SK-N-SH (cell line): ENCODE measurements at regions not wholly inside any gene's neighbourhood (a gene's known extent, or its start where the extent isn't known, plus 50 kb on each side); places are given as distances from the start of the nearest gene placed in this dataset.

ENCODE experiments used
- CTCF ChIA-PET: fragments of 300-600, 350-600 bp; formaldehyde crosslinking; extraction: SDS; loops from one replicate; lab custom pipeline; 2021; lab: Yijun Ruan, JAX
- POLR2A ChIA-PET: fragments of 350-600 bp; sonication (Branson Sonifier 250); formaldehyde crosslinking; extraction: SDS; loops from one replicate; lab custom pipeline; 2020; ENCODE audit warnings: antibody characterized with exemption, inconsistent platforms; lab: Yijun Ruan, JAX
- DNase-seq: peaks from one replicate; pipeline ENCODE4 v3.0.0; 2012
- H2AFZ ChIP-seq: fragments of 200-600 bp; sonication (generic); 2 replicates; pipeline ENCODE4 v1.8.1; 2016; ENCODE audit warnings: antibody characterized with exemption, mild to moderate bottlenecking, low read depth
- H3F3A ChIP-seq: fragments of 200-600 bp; sonication (generic); replicated peaks from 2 replicates; pipeline ENCODE3; 2016; ENCODE audit warnings: antibody characterized with exemption, mild to moderate bottlenecking; ENCODE audit not compliant: insufficient read depth
- H3K27ac ChIP-seq, 2 experiments: fragments of 200-500 bp in 1 of 2; fragments of 200-600 bp in 1 of 2; sonication (Bioruptor generic) in 1 of 2; sonication (generic), shearing (Covaris generic) in 1 of 2; 2 replicates each; pipeline versions ENCODE4 v1.5.1 to v1.6.1; 2014 to 2016; ENCODE audit warnings: low read depth in 2 of 2, inconsistent platforms in 1 of 2, low read length in 1 of 2, mild to moderate bottlenecking in 1 of 2, mixed read lengths in 1 of 2
- H3K27me3 ChIP-seq: fragments of 200-600 bp; sonication (generic), shearing (Covaris generic); 2 replicates; pipeline ENCODE4 v1.6.1; 2016; ENCODE audit warnings: mixed run types; ENCODE audit not compliant: insufficient read depth
- H3K36me3 ChIP-seq, 2 experiments: fragments of 200-500 bp in 1 of 2; fragments of 200-600 bp in 1 of 2; sonication (Bioruptor generic) in 1 of 2; sonication (generic) in 1 of 2; replicated peaks in 1 of 2; 2 replicates each; pipeline versions ENCODE3 to v1.5.1; 2014 to 2016; ENCODE audit warnings: low read length in 1 of 2, mild to moderate bottlenecking in 1 of 2; ENCODE audit not compliant: insufficient read depth in 2 of 2, control insufficient read depth in 1 of 2
- H3K4me1 ChIP-seq, 2 experiments: fragments of 200-500 bp in 1 of 2; fragments of 200-600 bp in 1 of 2; sonication (Bioruptor generic) in 1 of 2; sonication (generic), shearing (Covaris generic) in 1 of 2; 2 replicates each; pipeline versions ENCODE4 v1.5.1 to v1.6.1; 2014 to 2016; ENCODE audit warnings: low read depth in 1 of 2, low read length in 1 of 2, mixed run types in 1 of 2; ENCODE audit not compliant: insufficient read depth in 2 of 2, control insufficient read depth in 1 of 2
- H3K4me2 ChIP-seq: fragments of 200-600 bp; sonication (generic), shearing (Covaris generic); 2 replicates; pipeline ENCODE4 v1.6.1; 2017; ENCODE audit warnings: mixed run types
- H3K4me3 ChIP-seq, 2 experiments: fragments of 200-500 bp in 1 of 2; fragments of 200-600 bp in 1 of 2; sonication (Bioruptor generic) in 1 of 2; sonication (generic), shearing (Covaris generic) in 1 of 2; 2 replicates each; pipeline versions ENCODE4 v1.5.1 to v1.8.1; 2014 to 2016; ENCODE audit warnings: low read depth in 2 of 2, inconsistent platforms in 1 of 2, low read length in 1 of 2, mild to moderate bottlenecking in 1 of 2, mixed read lengths in 1 of 2, moderate library complexity in 1 of 2
- H3K79me2 ChIP-seq: fragments of 200-600 bp; sonication (generic); 2 replicates; pipeline ENCODE4 v1.8.1; 2017; ENCODE audit warnings: mild to moderate bottlenecking; ENCODE audit not compliant: insufficient read depth
- H3K9ac ChIP-seq: fragments of 200-600 bp; sonication (generic); 2 replicates; pipeline ENCODE4 v1.6.1; 2017; ENCODE audit warnings: mixed run types
- H3K9me2 ChIP-seq: fragments of 200-600 bp; sonication (generic); 2 replicates; pipeline ENCODE4 v1.6.1; 2017; ENCODE audit warnings: mixed run types
- H3K9me3 ChIP-seq: fragments of 200-600 bp; sonication (generic); 2 replicates; pipeline ENCODE4 v1.6.1; 2017; ENCODE audit warnings: mixed run types, mild to moderate bottlenecking, moderate library complexity
- H4K20me1 ChIP-seq: fragments of 200-600 bp; sonication (generic); 2 replicates; pipeline ENCODE4 v1.6.1; 2017; ENCODE audit warnings: mild to moderate bottlenecking, mixed run types; ENCODE audit not compliant: insufficient read depth
- EZH2phosphoT487 ChIP-seq: fragments of 200-600 bp; sonication (generic); IDR thresholded peaks from 2 replicates; pipeline ENCODE4 v1.6.1; 2017; ENCODE audit warnings: low read depth, mixed run types, mild to moderate bottlenecking, antibody characterized with exemption, moderate library complexity, borderline replicate concordance
- FOSL2 ChIP-seq: IDR thresholded peaks from 2 replicates; pipeline ENCODE4 v1.4.0; 2012; ENCODE audit warnings: low read depth, mild to moderate bottlenecking, moderate library complexity, borderline replicate concordance
- FOXJ3 ChIP-seq: sonication (generic); formaldehyde crosslinking; IDR thresholded peaks from 2 replicates; pipeline ENCODE4 v1.5.1; 2020; ENCODE audit warnings: mild to moderate bottlenecking, missing genetic modification reagents
- FOXM1 ChIP-seq: IDR thresholded peaks from 2 replicates; pipeline ENCODE4 v1.4.0; 2012; ENCODE audit warnings: low read depth, mild to moderate bottlenecking
- GATA2 ChIP-seq: sonication (generic); formaldehyde crosslinking; IDR thresholded peaks from 2 replicates; pipeline ENCODE4 v1.5.0; 2020; ENCODE audit warnings: mild to moderate bottlenecking, missing genetic modification reagents
- IRF3 ChIP-seq: fragments of 150-350 bp; IDR thresholded peaks from 2 replicates; pipeline ENCODE4 v1.6.1; 2016; ENCODE audit warnings: mild to moderate bottlenecking, low read depth, low read length
- MXI1 ChIP-seq: IDR thresholded peaks from 2 replicates; pipeline ENCODE4 v1.6.1; 2012; ENCODE audit warnings: mild to moderate bottlenecking, low read depth, low read length, improper control_type of control experiment
- POLR2AphosphoS5 ChIP-seq: IDR thresholded peaks from 2 replicates; pipeline ENCODE4 v1.6.1; 2012; ENCODE audit warnings: low read depth, low read length
- RAD21 ChIP-seq: IDR thresholded peaks from 2 replicates; pipeline ENCODE4 v1.6.1; 2012; ENCODE audit warnings: mild to moderate bottlenecking, low read length
- RCOR1 ChIP-seq: fragments of 150-350 bp; IDR thresholded peaks from 2 replicates; pipeline ENCODE4 v1.6.1; 2017; ENCODE audit warnings: antibody characterized with exemption, low read length
- REST ChIP-seq: IDR thresholded peaks from 2 replicates; pipeline ENCODE4 v1.6.1; 2012; ENCODE audit warnings: mild to moderate bottlenecking, low read depth, low read length, moderate library complexity
- RXRA ChIP-seq: IDR thresholded peaks from 2 replicates; pipeline ENCODE4 v1.4.0; 2012; ENCODE audit warnings: low read depth, mild to moderate bottlenecking, borderline replicate concordance
- TAF1 ChIP-seq: IDR thresholded peaks from 2 replicates; pipeline ENCODE4 v1.6.1; 2012; ENCODE audit warnings: low read depth, mild to moderate bottlenecking, low read length, moderate library complexity, borderline replicate concordance
- TEAD4 ChIP-seq: IDR thresholded peaks from 2 replicates; pipeline ENCODE4 v1.4.0; 2012; ENCODE audit warnings: mild to moderate bottlenecking, borderline replicate concordance; ENCODE audit not compliant: insufficient read depth
- USF1 ChIP-seq: IDR thresholded peaks from 2 replicates; pipeline ENCODE4 v1.4.0; 2012; ENCODE audit warnings: low read depth, borderline replicate concordance
- YY1 ChIP-seq: IDR thresholded peaks from 2 replicates; pipeline ENCODE4 v1.4.0; 2012; ENCODE audit warnings: low read depth, mild to moderate bottlenecking

GRCh38 chr2:145350011-145350410 lies 830.1 kb upstream of the ZEB2 start (continued):
- TF ChIP-seq REST: no peak
- no peak for TF ChIP-seq POLR2AphosphoS5

GRCh38 chr2:145344076-145344724 lies 824.3 kb upstream of the ZEB2 start:
- TF ChIP-seq FOSL2 (no peak), TAF1 (no peak), FOXJ3 (no peak), YY1 (no peak), TEAD4 (no peak), USF1 (no peak), IRF3 (no peak), GATA2 (no peak), MXI1 (no peak), RXRA (no peak), RAD21 (no peak), RCOR1 (no peak), EZH2phosphoT487 (no peak), FOXM1 (no peak)
- Histone ChIP-seq H4K20me1 (no peaks in the 10 kb centered on the region), H3K79me2 (no peaks in the 10 kb centered on the region), H3K36me3 (no peaks in the 10 kb centered on the region), H3K4me3 (no peak overlapping the region), H3K27ac (no peak overlapping the region), H3K9me3 (no peaks in the 10 kb centered on the region), H3F3A (no peaks in the 10 kb centered on the region), H3K4me1 (no peaks in the 10 kb centered on the region), H2AFZ (no peak overlapping the region), H3K9ac (no peak overlapping the region), H3K27me3 (no peaks in the 10 kb centered on the region), H3K9me2 (no peaks in the 10 kb centered on the region), H3K4me2 (no peak overlapping the region)
- no peak for DNase-seq
- POLR2A ChIA-PET: no interaction called here
- CTCF ChIA-PET: no interaction called here
